ENCODE measurements at regions not wholly inside any gene's neighbourhood (a gene's known extent, or its start where the extent isn't known, plus 50 kb on each side); places are given as distances from the start of the nearest gene placed in this dataset.
"Not testable (repeated sequence)": the region's sequence is repeated elsewhere in the genome, so short reads cannot be mapped to it uniquely, and the experiment has no call there.

- 38 to 80% methylated on average over 1 of the region's 1 CpG for WGBS, 2 donors
- DNase-seq = no peak
Observed at GRCh38 chr7:85908051-85908450, 721.2 kb upstream of the SEMA3D start.

GRCh38 chr7:85897967-85898366, 711.1 kb upstream of the SEMA3D start:
- no peak for DNase-seq
- Histone ChIP-seq H3K36me3 (no peaks in the 10 kb centered on the region), H3K4me3 (no peak overlapping the region), H3K9me3 (no peaks in the 10 kb centered on the region), H3K27ac (no peak overlapping the region), H3K4me1 (no peaks in the 10 kb centered on the region), H3K27me3 (no peaks in the 10 kb centered on the region)
- TF ChIP-seq POLR2A (IDR thresholded peaks at IDR 0.05) (no peak), CTCF (IDR thresholded peaks at IDR 0.05) (no peak)
- intact Hi-C loops (cut with DNase I) = no loop called here
- 40 to 41% methylated on average over 1 of the region's 1 CpG for WGBS, 2 donors

More at GRCh38 chr7:85908051-85908450, 721.2 kb upstream of the SEMA3D start:
- intact Hi-C loops (cut with DNase I) = no loop called here
- Histone ChIP-seq H3K27ac (no peak overlapping the region), H3K4me1 (no peaks in the 10 kb centered on the region), H3K36me3 (no peaks in the 10 kb centered on the region), H3K9me3 (no peaks in the 10 kb centered on the region), H3K4me3 (no peak overlapping the region), H3K27me3 (no peaks in the 10 kb centered on the region)
- TF ChIP-seq POLR2A (IDR thresholded peaks at IDR 0.05) (no peak), CTCF (IDR thresholded peaks at IDR 0.05) (no peak)

GRCh38 chr7:85896531-85896930, 709.7 kb upstream of the SEMA3D start:
- Histone ChIP-seq H3K27ac (no peak overlapping the region), H3K36me3 (no peaks in the 10 kb centered on the region), H3K4me3 (no peak overlapping the region), H3K4me1 (no peaks in the 10 kb centered on the region), H3K27me3 (no peaks in the 10 kb centered on the region), H3K9me3 (no peaks in the 10 kb centered on the region)
- no peak for DNase-seq
- intact Hi-C loops (cut with DNase I) = no loop called here
- no peak for TF ChIP-seq CTCF (IDR thresholded peaks at IDR 0.05)
- TF ChIP-seq POLR2A (IDR thresholded peaks at IDR 0.05) = no peak

- WGBS, 2 donors = 46 to 75% methylated on average over 1 of the region's 1 CpG
- no peak for TF ChIP-seq POLR2A (IDR thresholded peaks at IDR 0.05)
- no peak for TF ChIP-seq CTCF (IDR thresholded peaks at IDR 0.05)
- Histone ChIP-seq H3K27ac (no peak overlapping the region), H3K9me3 (no peaks in the 10 kb centered on the region), H3K27me3 (no peaks in the 10 kb centered on the region), H3K4me3 (no peak overlapping the region), H3K4me1 (no peaks in the 10 kb centered on the region), H3K36me3 (no peaks in the 10 kb centered on the region)
- no peak for DNase-seq
- intact Hi-C loops (cut with DNase I) = no loop called here
Observed at GRCh38 chr7:85895835-85896234, 709.0 kb upstream of the SEMA3D start.

- H3K4me1 ChIP-seq; H3K27ac ChIP-seq; intact Hi-C loops (cut with DNase I); DNase-seq; H3K27me3 ChIP-seq; H3K9me3 ChIP-seq; H3K36me3 ChIP-seq; H3K4me3 ChIP-seq: not testable (repeated sequence)
- WGBS, 2 donors = 59 to 72% methylated on average over 5 of the region's 5 CpGs
Observed at GRCh38 chr7:85891900-85892299, 705.0 kb upstream of the SEMA3D start.

- no peak for DNase-seq
- H3K27me3 ChIP-seq = no peaks in the 10 kb centered on the region
- H3K4me1 ChIP-seq = no peaks in the 10 kb centered on the region
- no peaks in the 10 kb centered on the region for H3K9me3 ChIP-seq
- TF ChIP-seq POLR2A (IDR thresholded peaks at IDR 0.05) (no peak), CTCF (IDR thresholded peaks at IDR 0.05) (peak in 4 of 6 experiments; percentile 18 to 34 (median 28))
- H3K27ac ChIP-seq = no peak overlapping the region
- intact Hi-C loops (cut with DNase I) = no loop called here
- H3K36me3 ChIP-seq = no peaks in the 10 kb centered on the region
- H3K4me3 ChIP-seq = no peak overlapping the region
Observed at GRCh38 chr7:85890244-85890811, 703.5 kb upstream of the SEMA3D start.

Measured in esophagus squamous epithelium (tissue), 5 donors.